Lower leg skin (tissue), 3 donors: ENCODE measurements at regions not wholly inside any gene's neighbourhood (a gene's known extent, or its start where the extent isn't known, plus 50 kb on each side); places are given as distances from the start of the nearest gene placed in this dataset.

ENCODE experiments used
- POLR2A ChIP-seq, 2 donors: fragments of 450-650 bp; IDR thresholded peaks; one replicate each; pipeline ENCODE4 v1.6.1; 2016 to 2017; ENCODE audit warnings: antibody characterized with exemption in 2 of 2, mild to moderate bottlenecking in 1 of 2, moderate library complexity in 1 of 2
- TF ChIP-seq, protein P1 (sequence below), 3 donors: fragments of 450-650 bp; IDR thresholded peaks; one replicate each; pipeline ENCODE4 v1.5.1; 2016; ENCODE audit warnings: antibody characterized with exemption in 3 of 3, mild to moderate bottlenecking in 3 of 3, moderate library complexity in 2 of 3

DNA sequence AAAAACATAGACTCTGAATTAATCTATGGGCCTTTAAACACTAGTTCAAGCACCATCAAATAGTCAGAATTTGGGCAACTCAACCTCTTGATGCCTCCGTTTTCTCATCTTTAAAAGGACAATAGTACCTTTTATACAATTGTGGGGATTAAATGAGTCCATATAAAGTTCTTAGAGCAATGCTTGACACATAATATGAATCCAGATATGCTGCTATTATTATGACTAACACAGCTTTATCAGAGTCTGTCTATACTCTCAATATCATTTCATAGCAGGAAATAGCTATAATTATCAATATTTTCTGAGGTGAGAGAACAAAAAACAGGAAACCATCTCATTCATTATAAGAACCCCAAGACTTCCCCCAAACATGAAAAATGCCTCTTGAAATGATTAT, 430.5 kb upstream of the XYLT1 start:
- TF ChIP-seq, protein P1, sequence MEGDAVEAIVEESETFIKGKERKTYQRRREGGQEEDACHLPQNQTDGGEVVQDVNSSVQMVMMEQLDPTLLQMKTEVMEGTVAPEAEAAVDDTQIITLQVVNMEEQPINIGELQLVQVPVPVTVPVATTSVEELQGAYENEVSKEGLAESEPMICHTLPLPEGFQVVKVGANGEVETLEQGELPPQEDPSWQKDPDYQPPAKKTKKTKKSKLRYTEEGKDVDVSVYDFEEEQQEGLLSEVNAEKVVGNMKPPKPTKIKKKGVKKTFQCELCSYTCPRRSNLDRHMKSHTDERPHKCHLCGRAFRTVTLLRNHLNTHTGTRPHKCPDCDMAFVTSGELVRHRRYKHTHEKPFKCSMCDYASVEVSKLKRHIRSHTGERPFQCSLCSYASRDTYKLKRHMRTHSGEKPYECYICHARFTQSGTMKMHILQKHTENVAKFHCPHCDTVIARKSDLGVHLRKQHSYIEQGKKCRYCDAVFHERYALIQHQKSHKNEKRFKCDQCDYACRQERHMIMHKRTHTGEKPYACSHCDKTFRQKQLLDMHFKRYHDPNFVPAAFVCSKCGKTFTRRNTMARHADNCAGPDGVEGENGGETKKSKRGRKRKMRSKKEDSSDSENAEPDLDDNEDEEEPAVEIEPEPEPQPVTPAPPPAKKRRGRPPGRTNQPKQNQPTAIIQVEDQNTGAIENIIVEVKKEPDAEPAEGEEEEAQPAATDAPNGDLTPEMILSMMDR (IDR thresholded peaks at IDR 0.05) = no peak
- TF ChIP-seq POLR2A (IDR thresholded peaks at IDR 0.05) = no peak
